Cardiac fibroblast (primary cell): ENCODE measurements at regions not wholly inside any gene's neighbourhood (a gene's known extent, or its start where the extent isn't known, plus 50 kb on each side); places are given as distances from the start of the nearest gene placed in this dataset.

Experiments used
- DNase-seq, 2 donors: peaks; one replicate each; pipeline versions ENCODE4 v3.0.0 to v3.0.0-alpha.2; 2010; ENCODE audit warnings: low read depth in 2 of 2
- H3K4me3 ChIP-seq, 2 donors: replicated peaks in 1 of 2; 1 replicate in 1 of 2; 2 replicates in 1 of 2; pipeline ENCODE4 v1.5.1; 2011; ENCODE audit warnings: low read depth in 2 of 2, low read length in 2 of 2, mild to moderate bottlenecking in 2 of 2, moderate library complexity in 1 of 2
- CTCF ChIP-seq: IDR thresholded peaks from one replicate; pipeline ENCODE4 v1.5.1; 2011; ENCODE audit warnings: low read depth, mild to moderate bottlenecking, low read length, inconsistent platforms

DNA sequence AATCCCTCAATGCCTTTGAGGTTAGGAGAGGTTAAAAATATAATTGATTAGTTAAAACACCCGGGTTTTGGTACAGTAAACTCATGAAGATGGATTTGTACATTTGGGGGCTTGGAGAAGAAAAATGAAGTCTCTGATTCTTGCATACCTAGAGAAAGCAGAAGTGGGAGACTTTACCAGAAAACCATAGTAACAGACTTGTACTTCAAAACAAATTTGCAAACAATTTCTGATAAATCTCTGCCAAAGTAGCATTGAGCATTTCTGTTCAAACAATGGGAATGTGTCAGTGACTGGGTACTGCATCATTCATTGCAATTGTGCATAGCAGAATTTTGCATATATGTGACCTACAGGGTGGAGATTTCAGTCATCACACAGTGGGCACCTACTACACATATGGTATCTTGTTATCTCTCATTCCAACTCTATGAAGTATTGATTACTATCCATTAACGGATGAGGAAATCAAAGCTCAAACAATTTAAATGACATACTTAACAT is 256.9 kb downstream of the PLK2 start:
- TF ChIP-seq CTCF, result no peak
- H3K4me3 ChIP-seq, result no peak overlapping the region
- DNase-seq, result peak in 1 of 2 donors; percentile 38

DNA sequence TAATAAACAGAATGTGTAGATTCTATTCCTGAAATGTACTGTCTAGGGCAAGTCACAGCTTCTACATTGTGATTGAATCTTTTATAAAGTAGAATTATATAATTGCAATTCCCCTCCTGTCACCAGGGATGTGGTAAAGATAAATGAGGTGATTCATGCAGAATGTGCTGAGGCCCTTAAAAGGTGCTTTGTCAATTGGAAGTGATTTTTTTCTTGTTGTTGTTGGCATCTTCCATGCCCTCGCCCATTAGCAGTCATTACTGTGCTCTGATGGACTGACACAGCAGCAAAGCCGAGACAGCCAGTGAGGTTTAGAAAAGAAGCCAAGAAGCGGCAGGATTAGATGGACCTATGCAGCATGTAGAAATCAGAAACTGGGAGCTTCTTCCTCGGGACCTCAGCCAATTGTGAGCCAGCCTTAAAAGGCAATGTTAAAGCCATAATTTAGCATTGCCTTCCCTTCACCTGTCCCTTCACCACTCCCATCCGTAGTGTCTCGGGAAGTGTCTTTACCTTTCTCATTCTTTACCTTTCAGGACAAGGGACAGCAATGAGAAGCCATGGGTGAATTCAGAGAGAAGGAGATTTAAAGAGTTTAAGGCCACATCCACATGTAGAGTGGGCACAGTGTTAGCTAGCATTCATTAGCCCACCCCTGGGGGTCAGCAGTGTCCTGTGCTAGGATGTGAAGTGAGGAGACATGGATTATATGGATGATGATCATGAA is 257.8 kb downstream of the PLK2 start:
- no peak overlapping the region for H3K4me3 ChIP-seq
- TF ChIP-seq CTCF, result no peak
- no peak for DNase-seq

GRCh38 chr5:58200451-58200850 is 259.4 kb downstream of the PLK2 start:
- no peak overlapping the region for H3K4me3 ChIP-seq
- DNase-seq, result no peak
- TF ChIP-seq CTCF, result no peak

DNA sequence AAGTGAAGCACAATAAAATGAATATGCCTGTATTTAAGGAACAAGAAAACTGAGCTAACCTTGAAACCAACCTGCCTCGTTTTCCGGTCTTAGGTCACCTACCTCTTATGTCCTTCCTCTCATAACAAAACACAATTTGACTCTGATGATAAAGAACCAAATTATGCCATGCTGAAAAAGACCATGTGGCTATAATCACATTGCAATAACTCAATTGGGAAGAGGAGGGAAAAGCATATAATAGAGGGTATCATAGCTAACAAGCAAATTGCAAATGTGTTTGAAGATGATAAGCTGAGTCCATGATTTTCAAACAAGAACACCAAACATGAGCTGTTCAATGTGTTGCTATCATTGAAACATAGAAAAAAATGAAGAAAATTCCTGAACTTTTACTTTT is 260.8 kb downstream of the PLK2 start:
- no peak for DNase-seq
- TF ChIP-seq CTCF, result no peak
- H3K4me3 ChIP-seq, result no peak overlapping the region

- peak in 1 of 2 donors; percentile 12 for DNase-seq
- TF ChIP-seq CTCF, result no peak
- no peak overlapping the region for H3K4me3 ChIP-seq
These were observed 261.6 kb downstream of the PLK2 start for GRCh38 chr5:58198330-58198729.

DNA sequence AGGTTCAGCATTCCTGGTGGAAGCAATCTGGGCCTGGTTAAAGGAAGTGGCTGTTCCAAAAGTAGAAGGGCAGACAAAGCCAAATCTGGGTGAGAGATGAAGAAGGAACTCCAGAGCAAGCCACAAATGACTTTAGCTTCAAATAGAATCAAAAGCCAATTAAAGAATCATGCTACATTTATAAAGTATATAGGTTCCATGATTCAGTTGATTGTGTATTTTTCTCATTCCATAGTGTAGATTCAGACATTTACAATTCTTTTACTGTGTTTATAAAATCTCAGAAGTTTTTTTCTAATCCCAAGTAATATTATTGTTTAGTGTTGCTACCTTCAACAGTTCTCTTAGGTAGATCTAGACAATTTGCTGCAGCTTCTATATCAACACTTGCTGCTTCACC is 262.0 kb downstream of the PLK2 start:
- no peak for TF ChIP-seq CTCF
- no peak for DNase-seq
- H3K4me3 ChIP-seq, result no peak overlapping the region

GRCh38 chr5:58191443-58191842 is 268.4 kb downstream of the PLK2 start:
- no peak overlapping the region for H3K4me3 ChIP-seq
- no peak for TF ChIP-seq CTCF
- no peak for DNase-seq
